ENCODE measurements at regions not wholly inside any gene's neighbourhood (a gene's known extent, or its start where the extent isn't known, plus 50 kb on each side); places are given as distances from the start of the nearest gene placed in this dataset.
"Not testable (repeated sequence)": the region's sequence is repeated elsewhere in the genome, so short reads cannot be mapped to it uniquely, and the experiment has no call there.

- H3K27me3 ChIP-seq (ENCODE audit: insufficient read depth, low read length): peaks cover 12% of the 10 kb centered on the region; the same call in 1 of the 2 replicates
- TF ChIP-seq CTCF (IDR thresholded peaks at IDR 0.05 in 2 of 3, conservative IDR thresholded peaks at IDR 0.05 in 1 of 3; ENCODE audit: borderline replicate concordance in 1 of 3, insufficient read depth in 1 of 3, low read depth in 2 of 3, low read length in 2 of 3) (0 out of 6 replicates have a peak, but pooled peaks of 2 of the 3 experiments have one; percentile 15 to 17), RAD21 (IDR thresholded peaks at IDR 0.05; ENCODE audit: low read depth) (peak; percentile 9; the same call in 1 of the 2 replicates)
- H3K79me2 ChIP-seq (ENCODE audit: insufficient read depth, low read length); BruUV-seq (replicated peaks); H3K4me3 ChIP-seq (replicated peaks in 1 of 2; ENCODE audit: low read depth in 1 of 2, low read length in 2 of 2); ATAC-seq; H3K36me3 ChIP-seq (ENCODE audit: control insufficient read depth in 1 of 2, insufficient read depth in 2 of 2, low read length in 2 of 2); DNase-seq (ENCODE audit: low read depth, low spot score); H3K27ac ChIP-seq (ENCODE audit: low read depth, low read length); H4K20me1 ChIP-seq (ENCODE audit: insufficient read depth); RAD21 ChIA-PET (ENCODE audit: low non-redundant PET in 1 of 2, low total read pairs in 2 of 2, uncharacterized antibody in 2 of 2, unreplicated experiment in 2 of 2); H3K4me1 ChIP-seq (ENCODE audit: control insufficient read depth in 1 of 2, insufficient read depth in 2 of 2, low read length in 2 of 2); H3K9me3 ChIP-seq (ENCODE audit: control insufficient read depth in 1 of 2, insufficient read depth in 1 of 2, low read depth in 1 of 2, low read length in 2 of 2); POLR2A ChIA-PET; H3K9ac ChIP-seq (ENCODE audit: low read length); H2AFZ ChIP-seq (ENCODE audit: low read depth, low read length, poor library complexity, severe bottlenecking); H3K9me2 ChIP-seq (ENCODE audit: insufficient read depth); intact Hi-C loops (cut with micrococcal nuclease); H3K4me2 ChIP-seq (ENCODE audit: low read length): not testable (repeated sequence)
- CTCF ChIA-PET: interaction anchor here (1.2 kb wide), 1 partner anchor 134 kb away, joined by 3 read pairs; no protein-coding TSS in a partner anchor
These were observed 180.2 kb upstream of the ERCC4 start for GRCh38 chr16:13739621-13740373.

- ATAC-seq (no peak), DNase-seq (ENCODE audit: low read depth, low spot score) (no peak)
- RAD21 ChIA-PET (ENCODE audit: low non-redundant PET in 1 of 2, low total read pairs in 2 of 2, uncharacterized antibody in 2 of 2, unreplicated experiment in 2 of 2): no interaction called here
- Histone ChIP-seq H3K27me3 (ENCODE audit: insufficient read depth, low read length) (0 out of 2 replicates have a peak, but pooled peaks cover under 1% of the 10 kb centered on the region), H3K4me2 (ENCODE audit: low read length) (no peak overlapping the region), H3K9me3 (ENCODE audit: control insufficient read depth in 1 of 2, insufficient read depth in 1 of 2, low read depth in 1 of 2, low read length in 2 of 2) (no peaks in the 10 kb centered on the region; a peak in 1 of 4 replicates), H3K9ac (ENCODE audit: low read length) (no peak overlapping the region), H3K4me1 (ENCODE audit: control insufficient read depth in 1 of 2, insufficient read depth in 2 of 2, low read length in 2 of 2) (no peaks in the 10 kb centered on the region), H3K4me3 (replicated peaks in 1 of 2; ENCODE audit: low read depth in 1 of 2, low read length in 2 of 2) (no peak overlapping the region), H3K27ac (ENCODE audit: low read depth, low read length) (no peak overlapping the region), H3K79me2 (ENCODE audit: insufficient read depth, low read length) (no peaks in the 10 kb centered on the region), H2AFZ (ENCODE audit: low read depth, low read length, poor library complexity, severe bottlenecking) (no peak overlapping the region), H4K20me1 (ENCODE audit: insufficient read depth) (no peaks in the 10 kb centered on the region), H3K36me3 (ENCODE audit: control insufficient read depth in 1 of 2, insufficient read depth in 2 of 2, low read length in 2 of 2) (no peaks in the 10 kb centered on the region), H3K9me2 (ENCODE audit: insufficient read depth) (no peaks in the 10 kb centered on the region)
- BruUV-seq (replicated peaks): no TSS peak
- POLR2A ChIA-PET: no interaction called here
- intact Hi-C loops (cut with micrococcal nuclease): no loop called here
- CTCF ChIA-PET: no interaction called here
- TF ChIP-seq CBX3 (IDR thresholded peaks at IDR 0.05; ENCODE audit: low read depth) (no peak), POLR2AphosphoS5 (IDR thresholded peaks at IDR 0.05; ENCODE audit: low read depth, low read length) (no peak), ZNF274 (IDR thresholded peaks at IDR 0.05; ENCODE audit: low read depth, low read length) (no peak), ZFX (IDR thresholded peaks at IDR 0.05) (no peak), JUND (IDR thresholded peaks at IDR 0.05) (no peak), EZH2phosphoT487 (IDR thresholded peaks at IDR 0.05; ENCODE audit: borderline replicate concordance) (no peak), CTCF (IDR thresholded peaks at IDR 0.05 in 2 of 3, conservative IDR thresholded peaks at IDR 0.05 in 1 of 3; ENCODE audit: borderline replicate concordance in 1 of 3, insufficient read depth in 1 of 3, low read depth in 2 of 3, low read length in 2 of 3) (no peak), TCF7L2 (IDR thresholded peaks at IDR 0.05; ENCODE audit: borderline replicate concordance, extremely low read depth, insufficient read depth, insufficient read length) (no peak), MAX (IDR thresholded peaks at IDR 0.05) (no peak), POLR2A (IDR thresholded peaks at IDR 0.05; ENCODE audit: borderline replicate concordance, extremely low read depth, insufficient read depth, insufficient read length) (no peak), SIN3A (IDR thresholded peaks at IDR 0.05; ENCODE audit: low read depth) (no peak), SP1 (IDR thresholded peaks at IDR 0.05; ENCODE audit: low read depth) (no peak), EGR1 (IDR thresholded peaks at IDR 0.05; ENCODE audit: low read depth) (no peak)
These were observed 177.0 kb upstream of the ERCC4 start for GRCh38 chr16:13742928-13743327.
